ENCODE measurements at regions not wholly inside any gene's neighbourhood (a gene's known extent, or its start where the extent isn't known, plus 50 kb on each side); places are given as distances from the start of the nearest gene placed in this dataset.

DNA sequence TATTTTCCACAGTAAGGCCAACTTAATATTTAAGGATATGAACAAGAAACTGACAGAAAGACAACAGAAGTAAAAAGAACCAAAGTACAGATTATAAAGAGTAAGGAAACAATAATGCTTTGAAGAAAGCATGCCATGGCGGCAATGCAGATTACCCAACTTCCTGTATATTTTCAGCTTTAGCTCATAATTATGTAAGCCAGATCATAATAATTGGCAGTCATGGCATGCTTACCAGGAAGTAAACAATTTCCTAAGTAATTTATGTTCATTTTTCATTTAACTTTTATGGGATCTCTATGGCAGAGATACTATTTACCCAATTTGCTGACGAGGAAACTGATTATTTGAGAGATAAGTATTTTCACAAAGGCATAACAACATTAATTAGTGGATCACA is 988.7 kb downstream of the HACE1 start:
- no TSS peak for BruUV-seq (replicated peaks)
- FAIRE-seq: no peak
- POLR2A ChIA-PET: no interaction called here
- Histone ChIP-seq H4K20me1 (replicated peaks; ENCODE audit: control insufficient read depth, extremely low read depth, insufficient read depth, low read length) (no peaks in the 10 kb centered on the region), H3K4me2 (ENCODE audit: insufficient read depth, low read length) (no peak overlapping the region), H3K9me3 (replicated peaks; ENCODE audit: control insufficient read depth, insufficient read depth, low read length) (no peaks in the 10 kb centered on the region), H3K9ac (replicated peaks; ENCODE audit: extremely low read depth, insufficient read depth, low read length) (no peak overlapping the region), H3K27ac (ENCODE audit: insufficient read depth, low read depth, low read length) (no peak overlapping the region), H3K9me1 (replicated peaks; ENCODE audit: control insufficient read depth, extremely low read depth, insufficient read depth, low read length) (no peaks in the 10 kb centered on the region), H3K79me2 (ENCODE audit: control insufficient read depth, insufficient read depth, low read length) (no peaks in the 10 kb centered on the region), H2AFZ (ENCODE audit: low read depth, low read length) (no peak overlapping the region), H3K4me3 (replicated peaks in 1 of 3; ENCODE audit: insufficient read depth in 1 of 3, low read depth in 1 of 3, low read length in 3 of 3) (no peak overlapping the region), H3K36me3 (ENCODE audit: control insufficient read depth in 2 of 2, extremely low read depth in 1 of 2, insufficient read depth in 2 of 2, low read length in 2 of 2) (no peaks in the 10 kb centered on the region), H3K4me1 (ENCODE audit: control insufficient read depth, extremely low read depth, insufficient read depth, low read length) (no peaks in the 10 kb centered on the region), H3K27me3 (ENCODE audit: control insufficient read depth in 2 of 2, insufficient read depth in 2 of 2, low read length in 2 of 2) (no peaks in the 10 kb centered on the region)
- no peak for DNase-seq (ENCODE audit: low read depth, low spot score)
- dilution Hi-C loops (cut with MboI; ENCODE audit: extremely low pct_ligation_motif_present, low sequenced_read_pairs) (no loop called here), intact Hi-C loops (cut with micrococcal nuclease) (no loop called here)
- CTCF ChIA-PET: interaction anchor here (1.0 kb wide), 1 partner anchor 11 kb away, joined by 3 read pairs; no protein-coding TSS in a partner anchor
- TF ChIP-seq EZH2 (IDR thresholded peaks at IDR 0.05; ENCODE audit: borderline replicate concordance, low read depth, low read length, severe bottlenecking): no peak
- TF ChIP-seq GATA2 (IDR thresholded peaks at IDR 0.05; ENCODE audit: insufficient read depth, insufficient read length, low read depth, low read length): no peak
- TF ChIP-seq, protein P1, sequence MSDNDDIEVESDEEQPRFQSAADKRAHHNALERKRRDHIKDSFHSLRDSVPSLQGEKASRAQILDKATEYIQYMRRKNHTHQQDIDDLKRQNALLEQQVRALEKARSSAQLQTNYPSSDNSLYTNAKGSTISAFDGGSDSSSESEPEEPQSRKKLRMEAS (IDR thresholded peaks at IDR 0.05; ENCODE audit: insufficient read depth, insufficient read length): no peak
- TF ChIP-seq FOS (IDR thresholded peaks at IDR 0.05; ENCODE audit: borderline replicate concordance, insufficient read depth, low read length): no peak
- no peak for TF ChIP-seq MYC (IDR thresholded peaks at IDR 0.05; ENCODE audit: low read depth, low read length)
- TF ChIP-seq, protein P2, sequence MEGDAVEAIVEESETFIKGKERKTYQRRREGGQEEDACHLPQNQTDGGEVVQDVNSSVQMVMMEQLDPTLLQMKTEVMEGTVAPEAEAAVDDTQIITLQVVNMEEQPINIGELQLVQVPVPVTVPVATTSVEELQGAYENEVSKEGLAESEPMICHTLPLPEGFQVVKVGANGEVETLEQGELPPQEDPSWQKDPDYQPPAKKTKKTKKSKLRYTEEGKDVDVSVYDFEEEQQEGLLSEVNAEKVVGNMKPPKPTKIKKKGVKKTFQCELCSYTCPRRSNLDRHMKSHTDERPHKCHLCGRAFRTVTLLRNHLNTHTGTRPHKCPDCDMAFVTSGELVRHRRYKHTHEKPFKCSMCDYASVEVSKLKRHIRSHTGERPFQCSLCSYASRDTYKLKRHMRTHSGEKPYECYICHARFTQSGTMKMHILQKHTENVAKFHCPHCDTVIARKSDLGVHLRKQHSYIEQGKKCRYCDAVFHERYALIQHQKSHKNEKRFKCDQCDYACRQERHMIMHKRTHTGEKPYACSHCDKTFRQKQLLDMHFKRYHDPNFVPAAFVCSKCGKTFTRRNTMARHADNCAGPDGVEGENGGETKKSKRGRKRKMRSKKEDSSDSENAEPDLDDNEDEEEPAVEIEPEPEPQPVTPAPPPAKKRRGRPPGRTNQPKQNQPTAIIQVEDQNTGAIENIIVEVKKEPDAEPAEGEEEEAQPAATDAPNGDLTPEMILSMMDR (IDR thresholded peaks at IDR 0.05; ENCODE audit: extremely low read depth in 1 of 2, insufficient read depth in 1 of 2, low read depth in 1 of 2, low read length in 2 of 2): no peak
- no peak for TF ChIP-seq POLR2A (IDR thresholded peaks at IDR 0.05; ENCODE audit: low read depth, low read length)
- no peak for TF ChIP-seq JUN (IDR thresholded peaks at IDR 0.05; ENCODE audit: borderline replicate concordance, insufficient read depth, insufficient read length, low read depth)
- TF ChIP-seq POLR2AphosphoS5 (IDR thresholded peaks at IDR 0.05; ENCODE audit: insufficient read depth, low read depth, low read length): no peak

Measured in endothelial cell of umbilical vein (primary cell).